Body of pancreas (tissue), 4 donors: ENCODE measurements at regions not wholly inside any gene's neighbourhood (a gene's known extent, or its start where the extent isn't known, plus 50 kb on each side); places are given as distances from the start of the nearest gene placed in this dataset.

Experiments
- ATAC-seq: fragments of 150-250 bp; one replicate; pipeline ENCODE4 v1.9.1; 2016
- DNase-seq, 4 donors: peaks; one replicate each; pipeline ENCODE4 v3.0.0-alpha.2; 2019
- H3K27ac ChIP-seq, 4 donors: fragments of 200-600 bp; sonication (generic); 1 replicate in 3 of 4; 2 replicates in 1 of 4; pipeline versions ENCODE4 v1.5.1 to v1.6.1; 2016 to 2019; ENCODE audit warnings: mild to moderate bottlenecking in 1 of 4, mixed read lengths in 1 of 4, moderate library complexity in 1 of 4
- H3K27me3 ChIP-seq, 2 donors: fragments of 200-600 bp; sonication (generic); one replicate each; pipeline ENCODE4 v1.6.0; 2016; ENCODE audit warnings: mild to moderate bottlenecking in 1 of 2
- H3K36me3 ChIP-seq, 2 donors: fragments of 200-600 bp; sonication (generic); replicated peaks in 1 of 2; 2 replicates each; pipeline ENCODE4 v1.5.1; 2016; ENCODE audit warnings: low read depth in 2 of 2; ENCODE audit not compliant: insufficient read depth in 1 of 2
- H3K4me1 ChIP-seq: fragments of 200-600 bp; sonication (generic); one replicate; pipeline ENCODE4 v1.6.0; 2016
- H3K4me3 ChIP-seq, 2 donors: fragments of 200-600 bp; sonication (generic); 1 replicate in 1 of 2; 2 replicates in 1 of 2; pipeline ENCODE4 v1.5.1; 2016 to 2019
- H3K9me3 ChIP-seq, 3 donors: fragments of 200-600 bp; sonication (generic); 1 replicate in 2 of 3; 2 replicates in 1 of 3; pipeline ENCODE4 v1.5.1; 2016
- POLR2A ChIP-seq, 3 donors: fragments of 450-650 bp; IDR thresholded peaks; one replicate each; pipeline ENCODE4 v1.6.1; 2016; ENCODE audit warnings: antibody characterized with exemption in 3 of 3, mild to moderate bottlenecking in 2 of 3
- WGBS, 2 donors: methylation state at CpG; one replicate each; pipeline ENCODE4 v1.1.5; 2017; 5-methylcytosine and 5-hydroxymethylcytosine counted together
- intact Hi-C: fragments of 100-400 bp; cut with DNase I; formaldehyde crosslinking; loops from one replicate; pipeline ENCODE4 v1.15.1; 2023
- TF ChIP-seq, protein P1 (sequence below), 7 experiments: fragments of 450-650 bp in 4 of 7; fragments of 200-600 bp in 3 of 7; sonication (generic) in 3 of 7; IDR thresholded peaks; one replicate each; pipeline ENCODE4 v1.5.1; 2016 to 2019; ENCODE audit warnings: antibody characterized with exemption in 7 of 7

DNA sequence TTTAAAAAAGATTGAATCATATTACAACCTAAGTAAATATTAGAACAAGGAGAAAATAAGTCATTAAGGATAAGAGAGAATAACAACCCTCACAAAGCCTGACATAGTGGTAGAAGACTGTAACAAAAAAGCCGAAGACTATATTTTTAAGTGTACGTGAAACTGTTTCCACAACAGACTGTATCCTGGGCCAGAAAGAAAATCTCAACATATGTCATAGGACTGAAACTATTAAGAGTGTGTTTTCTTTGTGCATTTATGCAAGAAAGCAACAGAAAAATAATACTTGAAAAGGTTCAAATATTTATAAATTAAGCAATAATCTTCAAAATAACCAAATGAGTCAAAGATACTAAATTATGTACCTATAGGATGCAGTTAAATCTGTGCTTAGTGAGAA, 309.8 kb downstream of the CASP12 start:
- Histone ChIP-seq H3K36me3 (no peaks in the 10 kb centered on the region), H3K27me3 (no peaks in the 10 kb centered on the region), H3K4me3 (no peak overlapping the region), H3K9me3 (no peaks in the 10 kb centered on the region), H3K4me1 (no peaks in the 10 kb centered on the region), H3K27ac (no peak overlapping the region)
- WGBS, 2 donors, result 89 to 92% methylated on average over 2 of the region's 2 CpGs
- ATAC-seq (no peak), DNase-seq (no peak)
- TF ChIP-seq POLR2A (IDR thresholded peaks at IDR 0.05), result no peak
- TF ChIP-seq, protein P1, sequence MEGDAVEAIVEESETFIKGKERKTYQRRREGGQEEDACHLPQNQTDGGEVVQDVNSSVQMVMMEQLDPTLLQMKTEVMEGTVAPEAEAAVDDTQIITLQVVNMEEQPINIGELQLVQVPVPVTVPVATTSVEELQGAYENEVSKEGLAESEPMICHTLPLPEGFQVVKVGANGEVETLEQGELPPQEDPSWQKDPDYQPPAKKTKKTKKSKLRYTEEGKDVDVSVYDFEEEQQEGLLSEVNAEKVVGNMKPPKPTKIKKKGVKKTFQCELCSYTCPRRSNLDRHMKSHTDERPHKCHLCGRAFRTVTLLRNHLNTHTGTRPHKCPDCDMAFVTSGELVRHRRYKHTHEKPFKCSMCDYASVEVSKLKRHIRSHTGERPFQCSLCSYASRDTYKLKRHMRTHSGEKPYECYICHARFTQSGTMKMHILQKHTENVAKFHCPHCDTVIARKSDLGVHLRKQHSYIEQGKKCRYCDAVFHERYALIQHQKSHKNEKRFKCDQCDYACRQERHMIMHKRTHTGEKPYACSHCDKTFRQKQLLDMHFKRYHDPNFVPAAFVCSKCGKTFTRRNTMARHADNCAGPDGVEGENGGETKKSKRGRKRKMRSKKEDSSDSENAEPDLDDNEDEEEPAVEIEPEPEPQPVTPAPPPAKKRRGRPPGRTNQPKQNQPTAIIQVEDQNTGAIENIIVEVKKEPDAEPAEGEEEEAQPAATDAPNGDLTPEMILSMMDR (IDR thresholded peaks at IDR 0.05), result no peak
- intact Hi-C loops, result no loop called here

DNA sequence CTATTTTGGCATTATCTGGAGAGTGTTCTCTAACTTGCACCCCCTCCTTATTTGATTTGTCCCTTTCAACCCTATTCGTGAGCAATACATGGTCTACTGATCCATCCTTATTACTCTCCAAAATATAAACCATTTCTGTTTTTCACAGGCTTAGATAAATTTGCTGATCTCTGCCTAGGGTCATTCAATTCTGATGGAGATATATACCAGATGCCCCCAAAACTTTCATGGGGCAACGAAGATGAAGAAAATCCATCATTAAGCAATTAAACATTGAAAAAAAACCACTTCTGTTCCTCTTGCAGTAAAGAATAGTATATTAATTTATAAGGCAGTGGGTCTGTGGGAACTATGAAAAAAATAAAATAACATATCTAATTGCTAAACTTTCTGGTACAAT, 313.4 kb downstream of the CASP12 start:
- 59 to 63% methylated on average over 2 of the region's 2 CpGs for WGBS, 2 donors
- no peaks in the 10 kb centered on the region for H3K36me3 ChIP-seq
- H3K9me3 ChIP-seq, result no peaks in the 10 kb centered on the region
- H3K4me3 ChIP-seq, result no peak overlapping the region
- H3K27me3 ChIP-seq, result no peaks in the 10 kb centered on the region
- no peak for DNase-seq
- intact Hi-C loops, result no loop called here
- no peak overlapping the region for H3K27ac ChIP-seq
- no peak for ATAC-seq
- H3K4me1 ChIP-seq, result no peaks in the 10 kb centered on the region
- TF ChIP-seq, protein P1 (IDR thresholded peaks at IDR 0.05), result no peak
- TF ChIP-seq POLR2A (IDR thresholded peaks at IDR 0.05), result no peak

DNA sequence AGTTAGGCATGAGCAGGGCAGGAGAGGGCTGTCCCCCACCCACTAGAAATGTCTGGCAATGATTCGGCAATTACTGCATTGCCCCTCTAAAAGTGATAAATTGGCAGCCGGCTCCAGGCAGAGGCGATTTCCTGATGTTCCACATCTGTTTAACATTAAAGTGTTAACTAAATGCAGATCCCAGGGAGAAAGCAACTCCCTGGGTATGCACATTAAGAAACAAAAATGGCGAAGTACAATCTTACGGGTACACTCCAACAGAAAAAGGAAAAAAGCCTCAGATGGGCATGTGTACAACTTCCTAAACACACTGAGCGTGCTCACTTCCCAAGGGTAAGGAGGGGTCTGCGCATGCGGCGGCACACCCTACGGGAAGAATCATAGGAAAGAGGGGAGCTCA, 314.4 kb downstream of the CASP12 start:
- Histone ChIP-seq H3K9me3 (no peaks in the 10 kb centered on the region), H3K27me3 (no peaks in the 10 kb centered on the region), H3K36me3 (no peaks in the 10 kb centered on the region), H3K27ac (no peak overlapping the region), H3K4me1 (no peaks in the 10 kb centered on the region), H3K4me3 (no peak overlapping the region)
- intact Hi-C loops, result no loop called here
- ATAC-seq (no peak), DNase-seq (no peak)
- 88% methylated on average over 10 of the region's 10 CpGs for WGBS, 2 donors
- TF ChIP-seq, protein P1 (IDR thresholded peaks at IDR 0.05), result no peak
- TF ChIP-seq POLR2A (IDR thresholded peaks at IDR 0.05), result no peak

DNA sequence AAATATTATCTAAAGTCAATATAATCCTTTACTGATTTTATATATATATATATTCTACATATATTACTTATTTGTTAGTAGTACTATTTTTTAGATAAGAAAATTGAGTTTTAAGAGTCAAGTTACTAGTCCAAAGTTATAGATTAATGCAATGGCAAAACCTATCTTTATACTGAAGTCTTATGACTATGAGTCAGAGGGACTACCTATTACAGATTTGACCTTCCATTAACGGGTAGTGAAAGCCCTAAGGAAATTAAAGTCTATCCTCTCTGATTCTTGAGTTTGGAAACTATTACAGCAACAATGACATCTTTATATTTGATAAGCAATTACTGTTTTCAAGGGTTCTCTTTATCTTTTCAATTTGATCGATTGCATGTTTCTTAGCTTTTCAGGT, 315.8 kb downstream of the CASP12 start:
- TF ChIP-seq POLR2A (IDR thresholded peaks at IDR 0.05), result no peak
- TF ChIP-seq, protein P1 (IDR thresholded peaks at IDR 0.05), result no peak
- Histone ChIP-seq H3K4me3 (no peak overlapping the region), H3K27me3 (no peaks in the 10 kb centered on the region), H3K36me3 (no peaks in the 10 kb centered on the region), H3K9me3 (no peaks in the 10 kb centered on the region), H3K27ac (no peak overlapping the region), H3K4me1 (no peaks in the 10 kb centered on the region)
- no peak for DNase-seq
- ATAC-seq, result no peak
- WGBS, 2 donors, result 56 to 57% methylated on average over 2 of the region's 2 CpGs
- intact Hi-C loops, result no loop called here

DNA sequence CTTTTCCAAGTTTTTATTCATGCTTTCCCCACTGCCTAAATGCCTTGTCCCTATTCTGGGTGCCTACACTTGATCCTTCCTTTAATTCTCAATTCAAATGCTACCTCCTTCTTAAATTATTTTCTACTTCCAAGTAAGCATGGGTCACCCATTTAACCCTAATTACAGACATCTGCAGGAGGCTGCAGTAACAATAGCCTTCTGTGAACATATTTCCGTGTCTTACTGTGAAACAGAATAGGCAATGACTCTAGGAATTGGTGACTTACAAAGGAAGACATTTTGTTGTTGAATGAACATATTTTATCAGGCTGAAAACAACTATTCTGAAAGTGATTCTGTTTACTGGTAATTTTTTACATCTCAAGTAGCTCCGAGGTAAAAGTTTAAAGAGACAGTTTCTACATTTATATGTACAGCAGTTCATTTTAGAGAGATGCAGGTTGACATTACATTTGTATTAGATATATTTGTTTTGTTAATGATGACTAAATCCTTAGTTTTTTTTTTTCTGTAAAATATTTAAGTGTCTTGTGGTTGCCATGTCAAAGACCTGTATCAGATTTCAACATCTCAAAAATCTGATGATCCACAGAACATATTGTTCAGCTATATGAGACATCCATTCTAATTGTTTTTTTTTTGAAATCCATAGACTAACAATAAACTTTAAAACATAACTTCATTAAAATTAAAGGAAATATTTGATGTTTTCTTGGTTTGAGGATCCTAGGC, 316.8 kb downstream of the CASP12 start:
- WGBS, 2 donors, result 80 to 85% methylated on average over 2 of the region's 2 CpGs
- H3K36me3 ChIP-seq, result no peaks in the 10 kb centered on the region
- H3K4me1 ChIP-seq, result no peaks in the 10 kb centered on the region
- no peak overlapping the region for H3K27ac ChIP-seq
- no peak for DNase-seq
- TF ChIP-seq, protein P1 (IDR thresholded peaks at IDR 0.05), result no peak
- TF ChIP-seq POLR2A (IDR thresholded peaks at IDR 0.05), result no peak
- no peak for ATAC-seq
- no peaks in the 10 kb centered on the region for H3K9me3 ChIP-seq
- no peak overlapping the region for H3K4me3 ChIP-seq
- intact Hi-C loops, result no loop called here
- H3K27me3 ChIP-seq, result no peaks in the 10 kb centered on the region
